ENCODE measurements at regions not wholly inside any gene's neighbourhood (a gene's known extent, or its start where the extent isn't known, plus 50 kb on each side); places are given as distances from the start of the nearest gene placed in this dataset.

- Histone ChIP-seq H3K36me3 (replicated peaks in 1 of 2; ENCODE audit: control insufficient read depth in 2 of 2, insufficient read depth in 2 of 2, low read length in 2 of 2) (no peaks in the 10 kb centered on the region), H2BK15ac (ENCODE audit: low read length) (no peak overlapping the region), H3K4ac (ENCODE audit: low read length) (no peak overlapping the region), H3K18ac (ENCODE audit: low read length) (no peak overlapping the region), H3K9me3 (replicated peaks in 1 of 2; ENCODE audit: control insufficient read depth in 2 of 2, insufficient read depth in 1 of 2, low read depth in 1 of 2, low read length in 2 of 2) (no peaks in the 10 kb centered on the region), H4K91ac (ENCODE audit: low read depth, low read length, poor library complexity) (no peak overlapping the region), H2BK5ac (ENCODE audit: low read length) (no peak overlapping the region), H3K4me1 (ENCODE audit: control insufficient read depth in 2 of 2, insufficient read depth in 1 of 2, low read depth in 1 of 2, low read length in 2 of 2) (peaks cover 9 to 16% of the 10 kb centered on the region in 2 donors), H4K8ac (ENCODE audit: low read depth, low read length) (no peak overlapping the region), H3K79me1 (ENCODE audit: low read depth, low read length) (no peaks in the 10 kb centered on the region), H2BK120ac (ENCODE audit: low read depth, low read length) (no peak overlapping the region), H2AFZ (ENCODE audit: low read length) (no peak overlapping the region), H3K4me3 (ENCODE audit: low read length in 2 of 2) (no peak overlapping the region), H2BK12ac (ENCODE audit: low read length) (no peak overlapping the region), H3K27ac (replicated peaks; ENCODE audit: low read length) (no peak overlapping the region), H3K9ac (ENCODE audit: low read depth, low read length, poor library complexity) (no peak overlapping the region), H3K14ac (ENCODE audit: low read length) (no peak overlapping the region), H2AK5ac (ENCODE audit: low read depth, low read length) (no peak overlapping the region), H3K27me3 (ENCODE audit: control insufficient read depth in 3 of 3, insufficient read depth in 3 of 3, low read depth in 1 of 3, low read length in 3 of 3) (no peaks in the 10 kb centered on the region), H3K4me2 (ENCODE audit: insufficient read depth, low read length, poor library complexity, severe bottlenecking) (no peak overlapping the region), H3K23ac (ENCODE audit: low read depth, low read length, poor library complexity) (no peak overlapping the region)
- WGBS, 2 donors (ENCODE audit: extremely low coverage in 2 of 2, insufficient read length in 2 of 2, insufficient replicate concordance in 1 of 2), result no CpG with 5 or more reads among the region's 3 CpGs
- no peak for DNase-seq (ENCODE audit: low spot score)
Measured at GRCh38 chr9:653856-654387, 187.6 kb upstream of the DMRT1 start.

- Histone ChIP-seq H3K79me1 (ENCODE audit: low read depth, low read length) (no peaks in the 10 kb centered on the region), H4K8ac (ENCODE audit: low read depth, low read length) (no peak overlapping the region), H3K14ac (ENCODE audit: low read length) (no peak overlapping the region), H2BK15ac (ENCODE audit: low read length) (no peak overlapping the region), H3K18ac (ENCODE audit: low read length) (no peak overlapping the region), H3K4ac (ENCODE audit: low read length) (no peak overlapping the region), H3K27me3 (ENCODE audit: control insufficient read depth in 3 of 3, insufficient read depth in 3 of 3, low read depth in 1 of 3, low read length in 3 of 3) (no peaks in the 10 kb centered on the region), H3K36me3 (replicated peaks in 1 of 2; ENCODE audit: control insufficient read depth in 2 of 2, insufficient read depth in 2 of 2, low read length in 2 of 2) (no peaks in the 10 kb centered on the region), H3K4me1 (ENCODE audit: control insufficient read depth in 2 of 2, insufficient read depth in 1 of 2, low read depth in 1 of 2, low read length in 2 of 2) (peaks cover under 1 to 2% of the 10 kb centered on the region in 2 donors), H2BK120ac (ENCODE audit: low read depth, low read length) (no peak overlapping the region), H3K9me3 (replicated peaks in 1 of 2; ENCODE audit: control insufficient read depth in 2 of 2, insufficient read depth in 1 of 2, low read depth in 1 of 2, low read length in 2 of 2) (no peaks in the 10 kb centered on the region), H2AK5ac (ENCODE audit: low read depth, low read length) (no peak overlapping the region), H3K27ac (replicated peaks; ENCODE audit: low read length) (no peak overlapping the region), H4K91ac (ENCODE audit: low read depth, low read length, poor library complexity) (no peak overlapping the region), H2BK12ac (ENCODE audit: low read length) (no peak overlapping the region), H3K23ac (ENCODE audit: low read depth, low read length, poor library complexity) (no peak overlapping the region), H3K4me3 (ENCODE audit: low read length in 2 of 2) (no peak overlapping the region), H3K4me2 (ENCODE audit: insufficient read depth, low read length, poor library complexity, severe bottlenecking) (no peak overlapping the region), H2AFZ (ENCODE audit: low read length) (no peak overlapping the region), H3K9ac (ENCODE audit: low read depth, low read length, poor library complexity) (no peak overlapping the region), H2BK5ac (ENCODE audit: low read length) (no peak overlapping the region)
- WGBS, 2 donors (ENCODE audit: extremely low coverage in 2 of 2, insufficient read length in 2 of 2, insufficient replicate concordance in 1 of 2), result no CpG with 5 or more reads among the region's 5 CpGs
- no peak for DNase-seq (ENCODE audit: low spot score)
Measured at GRCh38 chr9:655875-656274, 185.6 kb upstream of the DMRT1 start.

DNA sequence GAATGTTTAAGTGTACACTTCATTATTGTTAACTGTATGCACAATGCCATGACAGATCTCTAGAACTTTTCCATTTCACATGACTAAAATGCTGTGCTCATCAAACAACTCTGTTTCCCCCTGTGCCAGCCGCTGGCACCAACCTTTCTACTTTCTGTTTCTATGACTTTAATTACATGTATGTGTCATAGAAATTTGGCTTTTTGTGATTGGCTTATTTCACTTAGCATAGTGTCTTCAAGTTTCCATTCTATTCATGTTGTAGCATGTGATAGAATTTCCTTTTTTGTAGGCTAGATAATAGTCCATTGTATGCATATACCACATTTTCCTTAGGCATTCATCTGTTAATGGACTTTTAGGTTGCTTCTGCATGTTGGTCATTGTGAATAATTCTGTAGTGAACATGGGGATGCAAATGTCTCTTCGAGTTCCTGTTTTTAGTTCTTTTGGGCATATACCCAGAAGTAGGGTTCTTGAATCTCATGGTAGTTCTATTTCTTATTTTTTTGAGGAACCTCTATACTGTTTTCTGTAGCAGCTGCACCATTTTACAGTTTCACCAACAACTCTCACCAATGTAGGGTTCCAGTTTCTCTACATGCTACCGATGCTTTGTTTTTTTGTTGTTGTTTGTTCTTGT lies 184.4 kb upstream of the DMRT1 start:
- no peak overlapping the region for H2BK5ac ChIP-seq (ENCODE audit: low read length)
- H3K14ac ChIP-seq (ENCODE audit: low read length), result no peak overlapping the region
- no peak overlapping the region for H3K23ac ChIP-seq (ENCODE audit: low read depth, low read length, poor library complexity)
- no peak overlapping the region for H3K4ac ChIP-seq (ENCODE audit: low read length)
- H3K79me1 ChIP-seq (ENCODE audit: low read depth, low read length), result no peaks in the 10 kb centered on the region
- no peak overlapping the region for H4K91ac ChIP-seq (ENCODE audit: low read depth, low read length, poor library complexity)
- no peaks in the 10 kb centered on the region for H3K9me3 ChIP-seq (replicated peaks in 1 of 2; ENCODE audit: control insufficient read depth in 2 of 2, insufficient read depth in 1 of 2, low read depth in 1 of 2, low read length in 2 of 2)
- no peaks in the 10 kb centered on the region for H3K27me3 ChIP-seq (ENCODE audit: control insufficient read depth in 3 of 3, insufficient read depth in 3 of 3, low read depth in 1 of 3, low read length in 3 of 3)
- H2AFZ ChIP-seq (ENCODE audit: low read length), result no peak overlapping the region
- no peak overlapping the region for H3K4me3 ChIP-seq (ENCODE audit: low read length in 2 of 2)
- no peak overlapping the region for H2BK120ac ChIP-seq (ENCODE audit: low read depth, low read length)
- no peak overlapping the region for H4K8ac ChIP-seq (ENCODE audit: low read depth, low read length)
- no peak for DNase-seq (ENCODE audit: low spot score)
- no peak overlapping the region for H3K4me2 ChIP-seq (ENCODE audit: insufficient read depth, low read length, poor library complexity, severe bottlenecking)
- no peak overlapping the region for H2BK15ac ChIP-seq (ENCODE audit: low read length)
- H2AK5ac ChIP-seq (ENCODE audit: low read depth, low read length), result no peak overlapping the region
- no peak overlapping the region for H2BK12ac ChIP-seq (ENCODE audit: low read length)
- H3K4me1 ChIP-seq (ENCODE audit: control insufficient read depth in 2 of 2, insufficient read depth in 1 of 2, low read depth in 1 of 2, low read length in 2 of 2), result peaks cover 0 to 2% of the 10 kb centered on the region in 2 donors
- no peak overlapping the region for H3K27ac ChIP-seq (replicated peaks; ENCODE audit: low read length)
- H3K18ac ChIP-seq (ENCODE audit: low read length), result no peak overlapping the region
- no peak overlapping the region for H3K9ac ChIP-seq (ENCODE audit: low read depth, low read length, poor library complexity)
- no CpG with 5 or more reads among the region's 3 CpGs for WGBS, 2 donors (ENCODE audit: extremely low coverage in 2 of 2, insufficient read length in 2 of 2, insufficient replicate concordance in 1 of 2)
- H3K36me3 ChIP-seq (replicated peaks in 1 of 2; ENCODE audit: control insufficient read depth in 2 of 2, insufficient read depth in 2 of 2, low read length in 2 of 2), result no peaks in the 10 kb centered on the region

DNA sequence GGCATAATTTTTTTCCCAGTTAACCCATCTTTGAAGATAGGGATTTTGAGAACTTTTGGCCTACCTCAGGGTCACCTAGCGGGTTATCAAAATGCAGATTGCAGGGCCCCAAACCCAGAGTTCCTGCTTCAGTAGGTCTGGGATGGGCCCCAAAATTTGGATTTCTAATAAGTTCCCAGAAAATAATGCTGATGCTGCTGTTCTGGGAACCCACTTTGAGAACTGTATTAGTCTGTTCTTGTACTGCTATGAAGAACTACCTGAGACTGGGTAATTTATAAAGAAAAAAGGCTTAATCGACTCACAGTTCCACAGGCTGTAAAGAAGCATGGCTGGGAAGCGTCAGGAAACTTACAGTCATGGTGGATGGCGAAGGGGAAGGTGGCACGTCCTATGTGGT lies 182.2 kb upstream of the DMRT1 start:
- Histone ChIP-seq H3K79me1 (ENCODE audit: low read depth, low read length) (no peaks in the 10 kb centered on the region), H2BK15ac (ENCODE audit: low read length) (no peak overlapping the region), H3K18ac (ENCODE audit: low read length) (no peak overlapping the region), H4K91ac (ENCODE audit: low read depth, low read length, poor library complexity) (no peak overlapping the region), H3K14ac (ENCODE audit: low read length) (no peak overlapping the region), H3K4me3 (ENCODE audit: low read length in 2 of 2) (no peak overlapping the region), H3K4ac (ENCODE audit: low read length) (no peak overlapping the region), H3K27me3 (ENCODE audit: control insufficient read depth in 3 of 3, insufficient read depth in 3 of 3, low read depth in 1 of 3, low read length in 3 of 3) (no peaks in the 10 kb centered on the region), H3K4me2 (ENCODE audit: insufficient read depth, low read length, poor library complexity, severe bottlenecking) (no peak overlapping the region), H2BK120ac (ENCODE audit: low read depth, low read length) (no peak overlapping the region), H4K8ac (ENCODE audit: low read depth, low read length) (no peak overlapping the region), H2AK5ac (ENCODE audit: low read depth, low read length) (no peak overlapping the region), H2BK5ac (ENCODE audit: low read length) (no peak overlapping the region), H3K9ac (ENCODE audit: low read depth, low read length, poor library complexity) (no peak overlapping the region), H3K27ac (replicated peaks; ENCODE audit: low read length) (no peak overlapping the region), H3K23ac (ENCODE audit: low read depth, low read length, poor library complexity) (no peak overlapping the region), H3K4me1 (ENCODE audit: control insufficient read depth in 2 of 2, insufficient read depth in 1 of 2, low read depth in 1 of 2, low read length in 2 of 2) (no peaks in the 10 kb centered on the region), H3K9me3 (replicated peaks in 1 of 2; ENCODE audit: control insufficient read depth in 2 of 2, insufficient read depth in 1 of 2, low read depth in 1 of 2, low read length in 2 of 2) (no peaks in the 10 kb centered on the region), H2AFZ (ENCODE audit: low read length) (no peak overlapping the region), H2BK12ac (ENCODE audit: low read length) (no peak overlapping the region), H3K36me3 (replicated peaks in 1 of 2; ENCODE audit: control insufficient read depth in 2 of 2, insufficient read depth in 2 of 2, low read length in 2 of 2) (no peaks in the 10 kb centered on the region)
- no peak for DNase-seq (ENCODE audit: low spot score)
- no CpG with 5 or more reads among the region's 5 CpGs for WGBS, 2 donors (ENCODE audit: extremely low coverage in 2 of 2, insufficient read length in 2 of 2, insufficient replicate concordance in 1 of 2)

Measured in neuronal stem cell (in vitro differentiated cells).